GM12865 (cell line): ENCODE measurements at regions not wholly inside any gene's neighbourhood (a gene's known extent, or its start where the extent isn't known, plus 50 kb on each side); places are given as distances from the start of the nearest gene placed in this dataset.
A peak's percentile ranks its signal among the peaks of the same experiment; 100 is the strongest.

Source experiments
- DNase-seq: peaks from one replicate; pipeline ENCODE4 v3.0.0; 2010; ENCODE audit warnings: low read depth
- H3K4me3 ChIP-seq: 2 replicates; pipeline ENCODE4 v1.5.1; 2011; ENCODE audit warnings: mild to moderate bottlenecking, low read depth, low read length, control low read depth
- TF ChIP-seq, protein P1 (sequence below): IDR thresholded peaks from 2 replicates; pipeline ENCODE4 v1.5.1; 2011; ENCODE audit warnings: low read length, control low read depth, low read depth, inconsistent platforms; ENCODE audit not compliant: insufficient read depth; ENCODE audit errors: missing control alignments

DNA sequence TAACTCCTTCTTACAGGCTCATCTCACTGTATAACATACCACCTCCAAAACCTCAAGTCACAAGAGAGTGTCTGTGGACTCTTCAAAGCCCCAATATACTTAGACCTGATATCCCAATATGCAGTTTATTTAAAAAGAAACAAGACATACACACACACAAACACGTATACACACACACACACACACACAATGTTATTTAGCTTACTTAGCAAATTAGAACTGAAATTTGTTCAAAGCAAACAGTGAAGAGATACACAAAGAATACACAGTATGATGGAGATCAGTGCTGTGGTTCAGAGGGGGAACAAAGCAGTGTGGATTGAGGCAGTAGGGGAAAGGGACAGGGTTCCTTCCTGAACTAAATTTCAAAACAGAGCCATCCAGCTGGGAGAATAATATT is 807.2 kb downstream of the IPMK start:
- no peak for DNase-seq
- TF ChIP-seq, protein P1, sequence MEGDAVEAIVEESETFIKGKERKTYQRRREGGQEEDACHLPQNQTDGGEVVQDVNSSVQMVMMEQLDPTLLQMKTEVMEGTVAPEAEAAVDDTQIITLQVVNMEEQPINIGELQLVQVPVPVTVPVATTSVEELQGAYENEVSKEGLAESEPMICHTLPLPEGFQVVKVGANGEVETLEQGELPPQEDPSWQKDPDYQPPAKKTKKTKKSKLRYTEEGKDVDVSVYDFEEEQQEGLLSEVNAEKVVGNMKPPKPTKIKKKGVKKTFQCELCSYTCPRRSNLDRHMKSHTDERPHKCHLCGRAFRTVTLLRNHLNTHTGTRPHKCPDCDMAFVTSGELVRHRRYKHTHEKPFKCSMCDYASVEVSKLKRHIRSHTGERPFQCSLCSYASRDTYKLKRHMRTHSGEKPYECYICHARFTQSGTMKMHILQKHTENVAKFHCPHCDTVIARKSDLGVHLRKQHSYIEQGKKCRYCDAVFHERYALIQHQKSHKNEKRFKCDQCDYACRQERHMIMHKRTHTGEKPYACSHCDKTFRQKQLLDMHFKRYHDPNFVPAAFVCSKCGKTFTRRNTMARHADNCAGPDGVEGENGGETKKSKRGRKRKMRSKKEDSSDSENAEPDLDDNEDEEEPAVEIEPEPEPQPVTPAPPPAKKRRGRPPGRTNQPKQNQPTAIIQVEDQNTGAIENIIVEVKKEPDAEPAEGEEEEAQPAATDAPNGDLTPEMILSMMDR: no peak
- no peak overlapping the region for H3K4me3 ChIP-seq

DNA sequence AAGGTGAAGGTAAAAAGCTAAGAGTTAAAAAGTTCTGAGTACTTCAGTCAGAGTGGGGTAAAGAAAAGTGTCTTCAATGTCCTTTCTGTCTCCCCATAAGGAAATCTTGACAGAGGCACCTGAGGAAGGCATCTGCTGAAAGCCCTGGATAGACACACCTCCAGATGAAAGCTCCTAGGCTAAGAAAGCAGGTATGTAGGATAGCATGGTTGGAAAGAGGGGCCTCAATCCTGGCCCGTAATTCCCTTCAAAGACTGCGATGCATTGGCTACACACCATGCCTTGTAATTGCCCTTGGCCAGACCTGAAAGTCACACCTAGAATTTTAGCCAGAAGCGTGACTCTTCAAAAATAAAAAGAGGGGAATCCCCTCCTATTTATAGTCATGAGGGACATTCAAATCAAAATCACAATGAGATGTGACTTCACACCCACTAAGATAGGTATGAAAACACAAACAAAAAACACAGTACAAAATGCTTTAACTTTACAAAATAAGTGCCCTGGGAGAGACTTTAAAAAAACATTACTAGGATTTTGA is 809.7 kb downstream of the IPMK start:
- TF ChIP-seq, protein P1: no peak
- DNase-seq: peak; percentile 52
- no peak overlapping the region for H3K4me3 ChIP-seq

DNA sequence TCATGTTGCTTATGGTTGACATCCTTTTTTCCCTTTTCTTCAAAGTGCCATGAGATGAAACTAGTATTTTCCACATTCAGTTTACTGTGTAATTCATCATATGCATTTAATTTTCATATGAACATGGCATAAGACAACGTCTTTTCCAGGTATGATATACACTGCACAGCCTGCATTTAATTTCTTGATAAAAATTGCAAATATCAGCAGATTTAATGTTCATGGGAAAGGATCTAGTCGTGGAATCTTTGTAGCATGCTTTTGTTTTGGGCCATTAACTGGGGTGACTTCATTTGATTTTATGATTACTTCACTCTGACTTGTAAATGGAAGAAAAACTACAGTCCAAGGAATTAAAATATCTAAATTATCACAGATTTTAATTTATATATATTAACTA is 837.3 kb downstream of the IPMK start:
- no peak for DNase-seq
- TF ChIP-seq, protein P1: no peak
- no peak overlapping the region for H3K4me3 ChIP-seq

DNA sequence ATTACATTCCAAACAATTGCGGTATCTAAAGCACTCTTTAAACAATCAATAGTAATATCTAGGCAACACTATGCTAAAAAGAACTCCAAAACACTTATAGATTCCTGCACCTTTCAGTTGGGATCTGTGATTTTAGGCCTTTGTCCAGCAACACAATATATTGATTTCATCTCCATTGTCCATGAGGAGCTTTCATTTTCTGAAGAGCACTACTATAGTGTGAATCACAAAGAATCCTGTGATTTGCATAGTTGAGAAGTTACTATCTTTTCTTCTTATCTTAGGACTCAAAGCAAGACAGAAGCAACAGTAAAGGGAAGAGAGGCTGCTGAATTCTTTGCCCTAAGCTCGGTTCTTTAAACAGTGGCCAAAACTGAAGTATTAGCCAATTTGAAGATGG is 846.8 kb downstream of the IPMK start:
- TF ChIP-seq, protein P1: no peak
- DNase-seq: peak; percentile 3
- no peak overlapping the region for H3K4me3 ChIP-seq

DNA sequence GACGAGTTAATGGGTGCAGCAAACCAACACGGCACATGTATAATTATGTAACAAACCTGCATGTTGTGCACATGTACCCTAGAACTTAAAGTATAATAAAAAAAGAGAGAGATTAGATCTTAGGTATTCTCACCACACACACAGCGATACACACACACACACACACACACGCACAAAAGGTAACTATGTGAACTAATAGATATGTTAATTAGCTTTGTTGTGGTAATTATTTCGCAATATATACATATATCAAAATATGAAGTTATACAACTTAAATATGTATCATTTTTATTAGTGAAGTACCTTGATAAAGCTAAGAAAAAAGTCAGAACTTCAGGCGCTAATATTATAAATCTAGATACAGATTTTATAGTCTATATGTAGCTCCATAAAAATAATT is 849.2 kb downstream of the IPMK start:
- DNase-seq: no peak
- no peak overlapping the region for H3K4me3 ChIP-seq
- TF ChIP-seq, protein P1: no peak

DNA sequence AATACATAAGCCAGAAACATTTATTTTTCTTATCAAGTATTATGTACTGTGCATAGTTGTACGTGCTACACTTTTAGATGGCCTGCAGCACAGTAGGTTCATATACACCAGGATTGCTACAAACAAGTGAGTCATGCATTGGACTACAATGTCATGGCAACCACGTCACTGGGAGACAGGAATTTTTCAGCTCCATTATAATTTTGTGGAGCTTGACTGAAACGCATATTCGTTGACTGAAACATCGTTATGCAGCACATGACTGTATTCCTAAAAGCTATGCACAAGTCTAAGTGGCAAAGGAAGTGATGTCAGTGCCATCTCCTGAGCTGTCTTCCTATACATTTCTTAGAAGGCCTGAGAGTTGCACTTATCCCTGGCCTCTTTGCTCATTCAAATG is 871.8 kb downstream of the IPMK start:
- no peak for DNase-seq
- TF ChIP-seq, protein P1: no peak
- no peak overlapping the region for H3K4me3 ChIP-seq

DNA sequence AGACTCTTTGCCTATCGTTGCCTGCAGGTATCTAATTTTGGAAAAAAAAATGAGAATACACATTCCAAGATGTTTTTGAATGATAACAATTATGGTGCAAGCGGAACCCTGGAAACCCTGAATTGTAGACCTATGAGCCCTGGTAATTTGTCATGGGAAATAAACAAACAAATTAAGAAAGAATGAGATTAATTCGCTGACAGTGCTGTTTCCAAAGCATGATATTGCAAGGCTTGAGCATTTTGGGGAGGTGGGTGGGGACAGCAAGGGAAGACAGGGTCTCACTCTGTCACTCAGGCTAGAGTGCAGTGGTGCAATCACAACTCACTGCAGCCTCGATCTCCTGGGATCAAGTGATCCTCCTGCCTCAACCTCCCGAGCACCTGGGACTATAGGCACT is 900.3 kb downstream of the IPMK start:
- H3K4me3 ChIP-seq: no peak overlapping the region
- TF ChIP-seq, protein P1: no peak
- no peak for DNase-seq
